Skeletal muscle tissue (tissue), 3 donors: ENCODE measurements at regions not wholly inside any gene's neighbourhood (a gene's known extent, or its start where the extent isn't known, plus 50 kb on each side); places are given as distances from the start of the nearest gene placed in this dataset.

Experiments
- H3K27ac ChIP-seq: one replicate; pipeline ENCODE4 v1.7.0; 2013; ENCODE audit warnings: mild to moderate bottlenecking, low read depth, low read length, inconsistent platforms
- H3K27me3 ChIP-seq, 3 donors: one replicate each; pipeline ENCODE4 v1.7.0; 2013; ENCODE audit warnings: low read length in 3 of 3; ENCODE audit not compliant: control insufficient read depth in 3 of 3, insufficient read depth in 3 of 3
- H3K36me3 ChIP-seq, 3 donors: one replicate each; pipeline ENCODE4 v1.7.0; 2013; ENCODE audit warnings: low read length in 3 of 3; ENCODE audit not compliant: control insufficient read depth in 3 of 3, insufficient read depth in 3 of 3
- H3K4me1 ChIP-seq, 3 donors: one replicate each; pipeline ENCODE4 v1.7.0; 2013; ENCODE audit warnings: low read length in 3 of 3, mild to moderate bottlenecking in 3 of 3; ENCODE audit not compliant: control insufficient read depth in 3 of 3, insufficient read depth in 3 of 3
- H3K4me3 ChIP-seq, 3 donors: one replicate each; pipeline ENCODE4 v1.7.0; 2013; ENCODE audit warnings: low read length in 3 of 3
- H3K9ac ChIP-seq, 3 donors: one replicate each; pipeline ENCODE4 v1.7.0; 2013; ENCODE audit warnings: low read length in 3 of 3, mild to moderate bottlenecking in 3 of 3, moderate library complexity in 2 of 3, low read depth in 1 of 3
- H3K9me3 ChIP-seq, 3 donors: one replicate each; pipeline ENCODE4 v1.7.0; 2013; ENCODE audit warnings: low read length in 3 of 3; ENCODE audit not compliant: control insufficient read depth in 3 of 3
- donor health status: Osteomylitis.

- H3K27me3 ChIP-seq: peaks cover 0 to 2% (median 0%) of the 10 kb centered on the region in 3 donors
- no peaks in the 10 kb centered on the region for H3K4me1 ChIP-seq
- H3K9ac ChIP-seq: no peak overlapping the region
- H3K4me3 ChIP-seq: no peak overlapping the region
- H3K36me3 ChIP-seq: no peaks in the 10 kb centered on the region
- peaks cover 2 to 13% (median 6%) of the 10 kb centered on the region in 3 donors for H3K9me3 ChIP-seq
- no peak overlapping the region for H3K27ac ChIP-seq
These were observed 667.2 kb downstream of the GATA3 start for GRCh38 chr10:8721650-8722049.

GRCh38 chr10:8722835-8723234 is 668.3 kb downstream of the GATA3 start:
- Histone ChIP-seq H3K36me3 (no peaks in the 10 kb centered on the region), H3K27ac (no peak overlapping the region), H3K9me3 (peaks cover 2 to 13% (median 6%) of the 10 kb centered on the region in 3 donors), H3K27me3 (peaks cover 0 to 2% (median 0%) of the 10 kb centered on the region in 3 donors), H3K4me1 (no peaks in the 10 kb centered on the region), H3K4me3 (no peak overlapping the region), H3K9ac (no peak overlapping the region)

GRCh38 chr10:8725343-8725742 is 670.9 kb downstream of the GATA3 start:
- Histone ChIP-seq H3K9me3 (peaks cover 0 to 3% (median 0%) of the 10 kb centered on the region in 3 donors), H3K36me3 (no peaks in the 10 kb centered on the region), H3K27me3 (peaks cover 0 to 2% (median 0%) of the 10 kb centered on the region in 3 donors), H3K4me3 (no peak overlapping the region), H3K9ac (no peak overlapping the region), H3K4me1 (no peaks in the 10 kb centered on the region), H3K27ac (no peak overlapping the region)

GRCh38 chr10:8726084-8726778 is 671.7 kb downstream of the GATA3 start:
- Histone ChIP-seq H3K9me3 (peaks cover 0 to 3% (median 0%) of the 10 kb centered on the region in 3 donors), H3K36me3 (no peaks in the 10 kb centered on the region), H3K27ac (no peak overlapping the region), H3K4me3 (no peak overlapping the region), H3K27me3 (peaks cover 0 to 2% (median 0%) of the 10 kb centered on the region in 3 donors), H3K9ac (no peak overlapping the region), H3K4me1 (no peaks in the 10 kb centered on the region)

- Histone ChIP-seq H3K9me3 (peaks cover 0 to 3% (median 0%) of the 10 kb centered on the region in 3 donors), H3K36me3 (no peaks in the 10 kb centered on the region)
These were observed 672.2 kb downstream of the GATA3 start for GRCh38 chr10:8726779-8727084.

GRCh38 chr10:8731121-8732095 is 676.9 kb downstream of the GATA3 start:
- Histone ChIP-seq H3K27me3 (no peaks in the 10 kb centered on the region), H3K4me3 (no peak overlapping the region), H3K9me3 (no peaks in the 10 kb centered on the region)

More at GRCh38 chr10:8726779-8727084, 672.2 kb downstream of the GATA3 start:
- Histone ChIP-seq H3K4me3 (no peak overlapping the region), H3K9ac (no peak overlapping the region), H3K27ac (no peak overlapping the region), H3K27me3 (peaks cover 0 to 2% (median 0%) of the 10 kb centered on the region in 3 donors), H3K4me1 (no peaks in the 10 kb centered on the region)

GRCh38 chr10:8738987-8739386 is 684.5 kb downstream of the GATA3 start:
- Histone ChIP-seq H3K27ac (no peak overlapping the region), H3K4me1 (no peaks in the 10 kb centered on the region), H3K4me3 (no peak overlapping the region), H3K9ac (no peak overlapping the region), H3K27me3 (no peaks in the 10 kb centered on the region), H3K9me3 (no peaks in the 10 kb centered on the region), H3K36me3 (no peaks in the 10 kb centered on the region)

More at GRCh38 chr10:8731121-8732095, 676.9 kb downstream of the GATA3 start:
- Histone ChIP-seq H3K4me1 (no peaks in the 10 kb centered on the region), H3K27ac (no peak overlapping the region), H3K36me3 (no peaks in the 10 kb centered on the region), H3K9ac (no peak overlapping the region)

GRCh38 chr10:8752146-8752843 is 697.8 kb downstream of the GATA3 start:
- Histone ChIP-seq H3K27ac (no peak overlapping the region), H3K4me3 (no peak overlapping the region), H3K4me1 (no peaks in the 10 kb centered on the region), H3K36me3 (no peaks in the 10 kb centered on the region), H3K9me3 (no peaks in the 10 kb centered on the region), H3K27me3 (no peaks in the 10 kb centered on the region), H3K9ac (no peak overlapping the region)

- H3K27me3 ChIP-seq: no peaks in the 10 kb centered on the region
- no peaks in the 10 kb centered on the region for H3K36me3 ChIP-seq
- no peak overlapping the region for H3K27ac ChIP-seq
- H3K4me1 ChIP-seq: no peaks in the 10 kb centered on the region
- H3K9me3 ChIP-seq: no peaks in the 10 kb centered on the region
- H3K4me3 ChIP-seq: no peak overlapping the region
- no peak overlapping the region for H3K9ac ChIP-seq
These were observed 703.5 kb downstream of the GATA3 start for GRCh38 chr10:8758029-8758428.
